Pancreas (tissue), 10 donors: ENCODE measurements at regions not wholly inside any gene's neighbourhood (a gene's known extent, or its start where the extent isn't known, plus 50 kb on each side); places are given as distances from the start of the nearest gene placed in this dataset.

ENCODE experiments used
- ATAC-seq, 4 donors: fragments of 200-7000 bp; cut with Tn5 transposase; one replicate each; pipeline versions ENCODE4 v1.8.0 to v1.9.1; 2020; ENCODE audit warnings: mild to moderate bottlenecking in 4 of 4, moderate library complexity in 4 of 4
- DNase-seq, 6 donors: peaks; one replicate each; pipeline ENCODE4 v3.0.0-alpha.2; 2020
- FAIRE-seq: peaks from 2 replicates; lab custom pipeline; 2012; peaks lifted over from hg19 to GRCh38; lab: Jason Lieb, UNC
- H3K27ac ChIP-seq, 4 donors: fragments of 200-600 bp; sonication (generic); 1 replicate in 3 of 4; 2 replicates in 1 of 4; pipeline versions ENCODE4 v1.5.0 to v1.8.0; 2020
- H3K27me3 ChIP-seq, 4 donors: fragments of 200-600 bp; one replicate each; pipeline ENCODE4 v1.8.0; 2021
- H3K36me3 ChIP-seq, 3 donors: fragments of 200-600 bp; sonication (generic) in 1 of 3; one replicate each; pipeline versions ENCODE4 v1.5.0 to v1.8.0; 2020 to 2021
- H3K4me1 ChIP-seq, 3 donors: fragments of 200-600 bp; one replicate each; pipeline ENCODE4 v1.8.0; 2021
- H3K4me3 ChIP-seq, 4 donors: fragments of 200-600 bp; sonication (generic) in 2 of 4; one replicate each; pipeline versions ENCODE4 v1.5.0 to v1.8.0; 2020 to 2021
- H3K9me3 ChIP-seq, 4 donors: fragments of 200-600 bp; one replicate each; pipeline ENCODE4 v1.8.0; 2021
- WGBS, 2 donors: extraction: QIAGEN DNeasy Blood & Tissue Kit; methylation state at CpG; one replicate each; pipeline ENCODE4 v1.1.7; 2013; 5-methylcytosine and 5-hydroxymethylcytosine counted together
- intact Hi-C, 3 donors: fragments of 100-400 bp; cut with DNase I; formaldehyde crosslinking; loops; one replicate each; pipeline versions ENCODE4 v1.11.1 to v1.14.2; 2022
- TF ChIP-seq, protein P1 (sequence below), 4 donors: fragments of 200-600 bp; sonication (generic) in 3 of 4; IDR thresholded peaks; one replicate each; pipeline versions ENCODE4 v1.5.0 to v1.8.0; 2021; ENCODE audit warnings: antibody characterized with exemption in 4 of 4
- donor health status: healthy with polysubstance abuse.
- donor health status: DM: no; HTN: no; CAD: no; lungs with moderate emphysema.
- donor health status: DM: no; HTN: no; CAD: no.
- donor health status: control.
- donor health status: control.
- donor health status: Bipolar disorder and iron deficiency.
- donor health status: DM: yes; HTN: yes; CAD: no.
- donor health status: DM: no; HTN: no; CAD: no.
- donor health status: DM: no; HTN: no; CAD: no.
- donor health status: DM: yes; HTN: yes; CAD: no.

GRCh38 chr4:96646146-96646545, 806.3 kb downstream of the PDHA2 start:
- Histone ChIP-seq H3K36me3 (no peaks in the 10 kb centered on the region), H3K4me1 (no peaks in the 10 kb centered on the region), H3K4me3 (no peak overlapping the region), H3K27ac (no peak overlapping the region), H3K27me3 (no peaks in the 10 kb centered on the region), H3K9me3 (no peaks in the 10 kb centered on the region)
- ATAC-seq (no peak), DNase-seq (no peak), FAIRE-seq (no peak)
- WGBS, 2 donors, result 66 to 94% methylated on average over 1 of the region's 1 CpG
- TF ChIP-seq, protein P1, sequence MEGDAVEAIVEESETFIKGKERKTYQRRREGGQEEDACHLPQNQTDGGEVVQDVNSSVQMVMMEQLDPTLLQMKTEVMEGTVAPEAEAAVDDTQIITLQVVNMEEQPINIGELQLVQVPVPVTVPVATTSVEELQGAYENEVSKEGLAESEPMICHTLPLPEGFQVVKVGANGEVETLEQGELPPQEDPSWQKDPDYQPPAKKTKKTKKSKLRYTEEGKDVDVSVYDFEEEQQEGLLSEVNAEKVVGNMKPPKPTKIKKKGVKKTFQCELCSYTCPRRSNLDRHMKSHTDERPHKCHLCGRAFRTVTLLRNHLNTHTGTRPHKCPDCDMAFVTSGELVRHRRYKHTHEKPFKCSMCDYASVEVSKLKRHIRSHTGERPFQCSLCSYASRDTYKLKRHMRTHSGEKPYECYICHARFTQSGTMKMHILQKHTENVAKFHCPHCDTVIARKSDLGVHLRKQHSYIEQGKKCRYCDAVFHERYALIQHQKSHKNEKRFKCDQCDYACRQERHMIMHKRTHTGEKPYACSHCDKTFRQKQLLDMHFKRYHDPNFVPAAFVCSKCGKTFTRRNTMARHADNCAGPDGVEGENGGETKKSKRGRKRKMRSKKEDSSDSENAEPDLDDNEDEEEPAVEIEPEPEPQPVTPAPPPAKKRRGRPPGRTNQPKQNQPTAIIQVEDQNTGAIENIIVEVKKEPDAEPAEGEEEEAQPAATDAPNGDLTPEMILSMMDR (IDR thresholded peaks at IDR 0.05), result no peak
- intact Hi-C loops, result no loop called here

GRCh38 chr4:96649536-96649935, 809.6 kb downstream of the PDHA2 start:
- 82 to 91% methylated on average over 1 of the region's 1 CpG for WGBS, 2 donors
- no peak for DNase-seq
- Histone ChIP-seq H3K36me3 (no peaks in the 10 kb centered on the region), H3K4me1 (no peaks in the 10 kb centered on the region), H3K4me3 (no peak overlapping the region), H3K27me3 (no peaks in the 10 kb centered on the region), H3K9me3 (no peaks in the 10 kb centered on the region), H3K27ac (no peak overlapping the region)
- no peak for ATAC-seq
- intact Hi-C loops, result no loop called here
- TF ChIP-seq, protein P1 (IDR thresholded peaks at IDR 0.05), result no peak
- no peak for FAIRE-seq

GRCh38 chr4:96652158-96652557, 812.3 kb downstream of the PDHA2 start:
- FAIRE-seq, result no peak
- H3K27ac ChIP-seq, result no peak overlapping the region
- WGBS, 2 donors, result 83 to 85% methylated on average over 1 of the region's 1 CpG

GRCh38 chr4:96652821-96653220, 812.9 kb downstream of the PDHA2 start:
- no peak overlapping the region for H3K4me3 ChIP-seq
- 92 to 95% methylated on average over 7 of the region's 7 CpGs for WGBS, 2 donors
- no peaks in the 10 kb centered on the region for H3K27me3 ChIP-seq
- TF ChIP-seq, protein P1 (IDR thresholded peaks at IDR 0.05), result no peak
- no peaks in the 10 kb centered on the region for H3K36me3 ChIP-seq
- H3K27ac ChIP-seq, result no peak overlapping the region
- H3K4me1 ChIP-seq, result no peaks in the 10 kb centered on the region
- H3K9me3 ChIP-seq, result no peaks in the 10 kb centered on the region
- FAIRE-seq (no peak), DNase-seq (no peak), ATAC-seq (no peak)
- intact Hi-C loops, result no loop called here

More at GRCh38 chr4:96652158-96652557, 812.3 kb downstream of the PDHA2 start:
- intact Hi-C loops, result no loop called here
- no peaks in the 10 kb centered on the region for H3K36me3 ChIP-seq
- H3K9me3 ChIP-seq, result no peaks in the 10 kb centered on the region
- H3K4me1 ChIP-seq, result no peaks in the 10 kb centered on the region
- H3K4me3 ChIP-seq, result no peak overlapping the region
- TF ChIP-seq, protein P1 (IDR thresholded peaks at IDR 0.05), result no peak
- ATAC-seq (no peak), DNase-seq (no peak)
- no peaks in the 10 kb centered on the region for H3K27me3 ChIP-seq

GRCh38 chr4:96654045-96654444, 814.2 kb downstream of the PDHA2 start:
- intact Hi-C loops, result no loop called here
- 91 to 92% methylated on average over 6 of the region's 6 CpGs for WGBS, 2 donors
- Histone ChIP-seq H3K4me3 (no peak overlapping the region), H3K27ac (no peak overlapping the region), H3K36me3 (no peaks in the 10 kb centered on the region), H3K4me1 (no peaks in the 10 kb centered on the region), H3K27me3 (no peaks in the 10 kb centered on the region), H3K9me3 (no peaks in the 10 kb centered on the region)
- FAIRE-seq (no peak), ATAC-seq (no peak), DNase-seq (no peak)
- TF ChIP-seq, protein P1 (IDR thresholded peaks at IDR 0.05), result no peak
